ENCODE measurements at regions not wholly inside any gene's neighbourhood (a gene's known extent, or its start where the extent isn't known, plus 50 kb on each side); places are given as distances from the start of the nearest gene placed in this dataset.
"Not testable (repeated sequence)": the region's sequence is repeated elsewhere in the genome, so short reads cannot be mapped to it uniquely, and the experiment has no call there.

GRCh38 chr14:71165121-71166031 lies 258.1 kb downstream of the PCNX1 start:
- H3K9me3 Mint-ChIP-seq (ENCODE audit: low read depth), result no peaks in the 10 kb centered on the region
- H3K27ac Mint-ChIP-seq, result no peak overlapping the region
- H3K27me3 Mint-ChIP-seq, result peaks cover 4% of the 10 kb centered on the region
- no peak overlapping the region for H3K4me3 Mint-ChIP-seq
- H3K36me3 Mint-ChIP-seq, result peaks cover 4% of the 10 kb centered on the region
- peaks cover 14% of the 10 kb centered on the region for H3K4me1 Mint-ChIP-seq (ENCODE audit: low read depth)

GRCh38 chr14:71166180-71166837 lies 259.1 kb downstream of the PCNX1 start:
- no peaks in the 10 kb centered on the region for H3K36me3 Mint-ChIP-seq
- H3K4me3 Mint-ChIP-seq, result no peak overlapping the region

GRCh38 chr14:71167325-71167950 lies 260.2 kb downstream of the PCNX1 start:
- H3K27me3 Mint-ChIP-seq; H3K4me3 Mint-ChIP-seq; H3K36me3 Mint-ChIP-seq; H3K27ac Mint-ChIP-seq; H3K9me3 Mint-ChIP-seq (ENCODE audit: low read depth): not testable (repeated sequence)
- peaks cover 14% of the 10 kb centered on the region for H3K4me1 Mint-ChIP-seq (ENCODE audit: low read depth)

More at GRCh38 chr14:71166180-71166837, 259.1 kb downstream of the PCNX1 start:
- Mint-ChIP-seq H3K27ac (no peak overlapping the region), H3K9me3 (ENCODE audit: low read depth) (no peaks in the 10 kb centered on the region), H3K27me3 (peaks cover 6% of the 10 kb centered on the region), H3K4me1 (ENCODE audit: low read depth) (peaks cover 14% of the 10 kb centered on the region)

- not testable (repeated sequence) for H3K27ac Mint-ChIP-seq
Observed at GRCh38 chr14:71168161-71168560, 260.9 kb downstream of the PCNX1 start.

GRCh38 chr14:71168564-71169427 lies 261.5 kb downstream of the PCNX1 start:
- Mint-ChIP-seq H3K9me3 (ENCODE audit: low read depth) (no peaks in the 10 kb centered on the region), H3K27me3 (peaks cover 6% of the 10 kb centered on the region), H3K4me3 (peak overlapping the region; percentile 85), H3K27ac (no peak overlapping the region), H3K4me1 (ENCODE audit: low read depth) (peaks cover 14% of the 10 kb centered on the region), H3K36me3 (no peaks in the 10 kb centered on the region)

More at GRCh38 chr14:71168161-71168560, 260.9 kb downstream of the PCNX1 start:
- Mint-ChIP-seq H3K4me3 (peak overlapping the region; percentile 85), H3K4me1 (ENCODE audit: low read depth) (peaks cover 14% of the 10 kb centered on the region)
- not testable (repeated sequence) for H3K36me3 Mint-ChIP-seq; H3K9me3 Mint-ChIP-seq (ENCODE audit: low read depth); H3K27me3 Mint-ChIP-seq

GRCh38 chr14:71169861-71170260 lies 262.6 kb downstream of the PCNX1 start:
- H3K4me3 Mint-ChIP-seq, result no peak overlapping the region
- peaks cover 6% of the 10 kb centered on the region for H3K27me3 Mint-ChIP-seq
- H3K36me3 Mint-ChIP-seq, result no peaks in the 10 kb centered on the region
- H3K9me3 Mint-ChIP-seq (ENCODE audit: low read depth), result no peaks in the 10 kb centered on the region
- peaks cover 14% of the 10 kb centered on the region for H3K4me1 Mint-ChIP-seq (ENCODE audit: low read depth)
- H3K27ac Mint-ChIP-seq, result no peak overlapping the region

GRCh38 chr14:71175491-71175890 lies 268.2 kb downstream of the PCNX1 start:
- H3K27ac Mint-ChIP-seq, result no peak overlapping the region
- H3K36me3 Mint-ChIP-seq, result no peaks in the 10 kb centered on the region
- H3K4me1 Mint-ChIP-seq (ENCODE audit: low read depth), result no peaks in the 10 kb centered on the region
- no peaks in the 10 kb centered on the region for H3K9me3 Mint-ChIP-seq (ENCODE audit: low read depth)
- H3K4me3 Mint-ChIP-seq, result no peak overlapping the region
- peaks cover 2% of the 10 kb centered on the region for H3K27me3 Mint-ChIP-seq

GRCh38 chr14:71179066-71179465 lies 271.8 kb downstream of the PCNX1 start:
- Mint-ChIP-seq H3K27me3 (no peaks in the 10 kb centered on the region), H3K36me3 (no peaks in the 10 kb centered on the region), H3K4me3 (no peak overlapping the region), H3K9me3 (ENCODE audit: low read depth) (no peaks in the 10 kb centered on the region), H3K27ac (no peak overlapping the region), H3K4me1 (ENCODE audit: low read depth) (no peaks in the 10 kb centered on the region)

- Mint-ChIP-seq H3K9me3 (ENCODE audit: low read depth) (no peaks in the 10 kb centered on the region), H3K4me3 (no peak overlapping the region), H3K27me3 (no peaks in the 10 kb centered on the region), H3K4me1 (ENCODE audit: low read depth) (no peaks in the 10 kb centered on the region), H3K27ac (no peak overlapping the region), H3K36me3 (no peaks in the 10 kb centered on the region)
Observed at GRCh38 chr14:71180397-71180796, 273.1 kb downstream of the PCNX1 start.

GRCh38 chr14:71181215-71182003 lies 274.1 kb downstream of the PCNX1 start:
- Mint-ChIP-seq H3K27me3 (peaks cover under 1% of the 10 kb centered on the region), H3K9me3 (ENCODE audit: low read depth) (peaks cover under 1% of the 10 kb centered on the region), H3K4me3 (no peak overlapping the region), H3K4me1 (ENCODE audit: low read depth) (no peaks in the 10 kb centered on the region), H3K36me3 (peaks cover under 1% of the 10 kb centered on the region), H3K27ac (no peak overlapping the region)

GRCh38 chr14:71183876-71184689 lies 276.8 kb downstream of the PCNX1 start:
- H3K4me1 Mint-ChIP-seq (ENCODE audit: low read depth), result no peaks in the 10 kb centered on the region
- H3K9me3 Mint-ChIP-seq (ENCODE audit: low read depth), result peaks cover 3% of the 10 kb centered on the region
- H3K27ac Mint-ChIP-seq, result no peak overlapping the region
- peaks cover 3% of the 10 kb centered on the region for H3K27me3 Mint-ChIP-seq
- no peak overlapping the region for H3K4me3 Mint-ChIP-seq
- H3K36me3 Mint-ChIP-seq, result peaks cover 3% of the 10 kb centered on the region

GRCh38 chr14:71185637-71186036 lies 278.4 kb downstream of the PCNX1 start:
- Mint-ChIP-seq H3K9me3 (ENCODE audit: low read depth) (peaks cover 3% of the 10 kb centered on the region), H3K36me3 (peaks cover 3% of the 10 kb centered on the region), H3K4me3 (no peak overlapping the region), H3K27me3 (peaks cover 7% of the 10 kb centered on the region), H3K4me1 (ENCODE audit: low read depth) (no peaks in the 10 kb centered on the region), H3K27ac (no peak overlapping the region)

- Mint-ChIP-seq H3K36me3 (peaks cover 3% of the 10 kb centered on the region), H3K27ac (no peak overlapping the region), H3K9me3 (ENCODE audit: low read depth) (peaks cover 3% of the 10 kb centered on the region), H3K27me3 (peaks cover 7% of the 10 kb centered on the region), H3K4me3 (no peak overlapping the region), H3K4me1 (ENCODE audit: low read depth) (no peaks in the 10 kb centered on the region)
Observed at GRCh38 chr14:71187633-71188356, 280.5 kb downstream of the PCNX1 start.
